ENCODE measurements at regions not wholly inside any gene's neighbourhood (a gene's known extent, or its start where the extent isn't known, plus 50 kb on each side); places are given as distances from the start of the nearest gene placed in this dataset.
"Not testable (repeated sequence)": the region's sequence is repeated elsewhere in the genome, so short reads cannot be mapped to it uniquely, and the experiment has no call there.

DNA sequence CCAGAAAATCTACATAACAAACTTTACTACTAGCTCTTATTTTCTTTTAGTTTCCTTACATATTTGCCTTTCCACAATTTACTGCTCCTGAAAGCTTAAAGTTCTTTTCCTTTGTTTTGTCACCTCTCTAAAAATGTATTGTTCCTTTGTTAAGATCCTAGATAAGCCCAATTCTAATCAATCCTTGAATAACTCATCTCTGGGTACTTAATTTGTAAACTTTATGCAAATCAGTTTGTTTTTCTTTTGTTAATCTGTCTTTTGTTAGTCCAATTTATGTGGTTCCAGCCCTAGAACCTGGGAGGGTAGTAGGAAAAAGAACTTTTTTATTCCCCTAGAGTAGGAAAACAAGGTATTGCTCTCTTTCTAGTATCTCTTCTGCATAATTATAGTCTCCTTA is 444.7 kb downstream of the PCDH10 start:
- no peak for DNase-seq (ENCODE audit: low spot score)

DNA sequence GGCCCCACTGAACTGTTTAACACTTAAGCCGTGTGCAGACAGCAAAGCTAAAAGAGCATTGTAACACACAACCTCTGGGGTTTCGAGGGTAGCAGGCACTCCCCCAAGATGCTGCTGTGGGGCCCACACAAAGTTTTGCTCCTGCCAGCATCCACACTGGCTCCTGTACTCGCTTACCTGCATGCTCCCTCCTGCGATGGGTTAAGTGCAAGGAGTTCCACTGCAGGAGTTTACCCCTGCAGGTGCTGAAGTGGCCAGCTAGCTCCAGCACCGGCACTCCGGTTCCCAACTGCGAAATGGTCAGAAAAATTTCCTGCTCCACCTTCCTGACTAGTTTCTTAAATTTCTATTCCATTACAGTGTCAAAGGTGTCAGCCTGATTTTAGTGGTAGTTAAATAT is 443.5 kb downstream of the PCDH10 start:
- DNase-seq (ENCODE audit: low spot score) = no peak

DNA sequence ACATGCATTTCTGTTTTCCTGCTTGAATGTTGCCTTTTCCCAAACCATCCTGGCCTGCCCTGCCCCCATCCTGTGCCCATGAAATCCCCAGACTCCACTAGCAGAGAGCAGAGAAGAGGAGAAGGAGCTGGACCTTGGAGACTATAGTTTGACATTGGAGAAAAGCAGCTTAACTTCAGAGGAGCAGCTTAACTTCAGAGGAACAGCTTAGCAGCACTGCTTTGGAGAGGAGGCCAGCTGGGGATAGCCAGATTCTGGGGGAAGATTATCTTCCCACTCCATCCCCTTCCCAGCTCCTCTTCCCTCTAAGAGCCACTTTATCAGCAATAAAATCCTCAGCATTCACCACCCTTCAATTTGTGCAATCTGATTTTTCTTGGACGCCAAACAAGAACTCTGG is 443.0 kb downstream of the PCDH10 start:
- no peak for DNase-seq (ENCODE audit: low spot score)

DNA sequence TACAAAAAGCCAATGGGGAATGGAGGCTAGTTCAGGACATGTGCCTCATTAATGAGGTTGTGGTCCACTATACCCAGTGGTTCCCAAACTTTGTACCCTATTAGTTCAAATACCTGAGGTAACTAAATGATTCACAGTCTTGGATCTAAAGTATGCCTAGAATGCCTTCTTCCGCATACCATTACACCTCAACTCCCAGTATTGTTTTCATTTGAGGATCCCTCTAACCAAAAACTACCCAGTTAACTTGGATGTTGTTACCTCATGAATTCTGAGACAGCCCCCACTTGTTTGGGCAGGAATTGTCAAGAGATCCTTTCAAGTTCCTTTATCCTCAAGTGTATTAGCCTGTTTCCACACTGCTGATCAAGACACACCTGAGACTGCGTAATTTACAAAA is 439.2 kb downstream of the PCDH10 start:
- no peak for DNase-seq (ENCODE audit: low spot score)

DNA sequence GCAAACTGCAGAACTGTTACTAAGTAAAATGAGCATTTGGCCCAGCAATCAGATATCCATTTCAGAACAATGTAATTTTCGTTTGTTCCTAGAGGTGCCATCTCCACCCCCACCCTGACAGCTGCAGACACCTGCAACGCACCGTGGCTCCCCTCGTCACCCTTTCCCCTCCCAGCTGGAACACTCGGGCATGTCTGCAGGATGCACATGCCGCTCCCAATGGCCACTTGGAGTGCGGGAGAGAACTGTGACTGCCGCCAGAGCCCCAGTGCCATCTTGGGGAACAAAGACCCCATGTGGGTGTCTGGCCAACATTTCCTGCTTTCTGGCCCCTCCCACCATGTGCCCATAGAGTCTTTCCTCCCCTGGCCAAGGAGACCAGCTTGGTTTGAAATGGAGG is 436.2 kb downstream of the PCDH10 start:
- no peak for DNase-seq (ENCODE audit: low spot score)

DNA sequence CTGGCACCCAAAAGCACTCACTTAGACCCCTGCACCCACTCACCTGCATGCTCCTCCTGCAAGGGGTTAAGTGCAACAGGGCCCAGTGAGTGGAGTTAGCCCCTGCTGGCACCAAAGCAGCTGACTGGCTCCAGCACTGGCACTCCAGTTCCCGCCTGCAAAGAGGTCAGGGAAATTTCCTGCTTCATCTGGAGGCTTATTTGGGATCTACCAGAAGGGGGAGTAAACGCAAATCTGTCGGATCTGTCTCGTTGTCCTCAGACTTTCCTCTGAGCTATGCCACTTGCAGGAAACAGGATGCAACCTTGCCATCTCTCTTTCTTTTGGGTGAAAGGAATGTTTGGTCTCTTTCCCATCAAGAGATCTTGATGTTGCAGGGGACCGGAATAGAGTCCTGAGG is 435.6 kb downstream of the PCDH10 start:
- no peak for DNase-seq (ENCODE audit: low spot score)

DNA sequence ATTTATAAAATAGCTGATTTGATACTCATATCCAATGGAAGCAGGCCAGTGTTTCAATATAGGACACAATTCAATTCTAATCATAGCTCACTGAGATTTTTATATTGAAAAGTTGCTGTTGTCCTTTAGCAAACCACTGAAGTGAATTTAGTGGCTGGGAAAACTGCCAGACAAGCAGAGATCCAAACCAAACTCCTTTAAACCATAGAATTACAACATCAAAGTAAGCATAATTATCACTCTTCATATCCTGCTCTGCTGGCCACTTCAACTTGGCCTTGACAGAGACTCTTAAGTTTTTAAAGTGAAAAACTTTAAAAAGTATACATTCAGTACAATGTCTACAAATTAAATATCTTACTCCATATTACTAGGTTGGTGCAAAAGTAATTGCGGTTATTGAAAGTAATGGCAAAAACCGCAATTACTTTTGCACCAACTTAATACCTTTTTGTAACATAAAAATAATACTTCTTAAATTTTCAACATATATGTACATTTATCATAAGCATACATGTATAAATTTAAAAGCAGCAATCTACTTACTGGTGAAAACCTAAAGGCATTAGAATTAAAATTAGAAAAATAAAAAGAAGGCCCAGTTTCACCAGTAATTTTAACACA is 433.0 kb downstream of the PCDH10 start:
- DNase-seq (ENCODE audit: low spot score) = no peak

DNA sequence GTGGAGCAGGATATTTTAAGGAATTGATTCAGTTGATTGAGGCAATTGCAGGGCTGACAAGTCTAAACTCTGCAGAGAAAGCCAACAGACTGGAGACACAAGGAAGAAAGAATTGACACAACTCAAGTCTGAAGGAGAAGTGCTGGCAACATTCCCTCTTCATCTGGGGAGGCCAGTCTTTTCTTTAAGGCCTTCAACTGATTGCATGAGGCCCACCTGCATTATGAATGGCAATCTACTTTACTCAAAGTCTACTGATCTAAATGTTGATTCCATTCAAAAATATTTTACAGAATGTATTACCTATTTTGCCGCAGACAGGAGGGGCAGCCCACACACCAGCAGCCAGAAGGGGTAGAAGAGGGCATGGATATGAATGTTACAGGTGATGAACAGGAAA is 425.2 kb downstream of the PCDH10 start:
- DNase-seq (ENCODE audit: low spot score) = no peak

DNA sequence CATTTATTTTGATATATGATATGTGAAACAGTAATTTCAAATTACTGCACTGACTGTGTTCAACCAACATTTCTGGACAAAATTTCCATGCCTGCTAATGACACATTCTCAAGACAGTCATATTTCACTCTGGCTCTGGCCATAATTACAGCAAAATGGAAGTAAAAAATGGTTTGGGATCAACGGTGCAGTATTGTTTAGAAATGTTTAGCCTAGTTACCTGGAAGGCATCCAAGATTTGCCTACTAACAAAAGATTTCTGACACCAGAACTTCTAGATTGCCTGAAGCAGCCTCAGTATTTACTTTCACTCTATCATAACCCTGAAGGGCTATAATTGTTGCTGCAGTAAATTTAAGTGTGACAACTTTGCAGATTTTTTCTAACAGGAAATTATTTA is 416.3 kb downstream of the PCDH10 start:
- peak; percentile 14 for DNase-seq (ENCODE audit: low spot score)

DNA sequence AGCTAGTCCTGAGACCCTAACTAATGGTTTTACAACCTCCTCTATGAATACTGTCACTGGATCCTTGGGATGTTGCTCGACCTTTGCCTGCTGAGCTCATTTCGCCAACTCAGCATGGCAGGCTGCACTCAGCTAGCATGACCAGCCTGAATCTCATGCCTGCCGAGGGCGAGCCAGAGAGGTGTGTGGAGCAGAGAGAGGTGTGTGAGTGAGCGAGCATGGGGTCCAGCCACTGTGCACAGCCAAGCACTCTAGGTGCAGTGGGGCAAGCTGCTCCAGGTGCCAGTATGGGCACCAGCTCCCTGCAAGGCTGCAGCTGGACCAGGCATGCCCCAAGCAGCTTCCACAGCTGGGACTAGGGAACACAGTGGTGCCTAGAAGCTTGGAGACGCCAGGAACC is 410.9 kb downstream of the PCDH10 start:
- DNase-seq (ENCODE audit: low spot score) = no peak

DNA sequence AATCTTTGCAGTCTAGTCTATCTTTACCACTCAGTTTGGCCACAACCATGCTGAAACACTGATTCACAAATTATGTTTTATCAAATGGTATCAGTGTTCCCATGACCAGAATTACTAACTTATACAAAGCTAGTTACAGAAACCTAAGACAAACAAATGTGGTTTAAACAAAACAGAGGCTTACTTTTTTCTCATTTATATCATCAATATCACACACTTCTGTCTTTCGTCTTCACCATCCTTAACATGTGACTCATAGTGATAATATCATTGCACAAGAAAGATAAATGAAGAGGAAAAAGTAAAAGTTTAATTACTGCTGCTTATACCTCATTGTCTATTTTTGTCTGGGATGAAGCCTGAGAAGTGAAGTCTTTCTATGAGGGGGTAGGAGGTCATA is 406.6 kb downstream of the PCDH10 start:
- DNase-seq (ENCODE audit: low spot score) = no peak

DNA sequence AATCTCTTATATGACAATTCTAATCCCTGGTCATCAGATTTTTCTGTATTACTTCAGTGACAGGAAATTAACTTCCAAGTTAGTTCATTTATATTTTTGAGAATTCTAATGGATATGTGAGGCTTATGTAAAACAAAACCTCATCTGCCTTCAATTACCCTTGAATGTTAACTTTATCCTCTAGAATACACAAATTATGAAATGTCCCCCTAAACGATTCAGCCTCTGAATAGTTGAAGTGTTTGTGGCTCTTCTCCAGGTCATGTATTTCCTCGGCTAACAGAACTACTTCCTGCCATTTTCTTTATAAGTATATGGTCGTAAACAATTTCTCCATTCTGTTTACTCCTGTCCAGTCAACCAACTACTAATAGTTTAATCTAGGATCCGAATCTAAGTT is 401.3 kb downstream of the PCDH10 start:
- no peak for DNase-seq (ENCODE audit: low spot score)

DNA sequence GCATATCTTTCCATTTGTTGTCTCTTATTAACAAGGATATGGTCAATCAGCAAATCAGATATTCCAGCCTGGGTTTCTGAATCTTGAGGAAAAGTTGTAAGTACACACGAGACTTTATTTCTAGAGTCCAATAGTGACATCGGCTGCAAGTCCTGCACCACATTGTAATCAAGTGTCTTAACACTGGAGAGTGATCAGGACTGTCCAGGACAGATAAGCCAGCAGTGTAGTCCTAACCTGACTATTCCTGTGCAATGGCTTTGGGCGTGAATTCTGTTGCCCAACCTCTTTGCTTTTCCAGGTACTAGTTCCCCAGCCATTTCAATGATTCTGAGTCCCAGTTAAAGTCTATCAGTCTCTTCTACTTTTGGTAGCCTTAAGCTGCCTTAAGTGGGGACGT is 395.0 kb downstream of the PCDH10 start:
- DNase-seq (ENCODE audit: low spot score) = no peak

DNA sequence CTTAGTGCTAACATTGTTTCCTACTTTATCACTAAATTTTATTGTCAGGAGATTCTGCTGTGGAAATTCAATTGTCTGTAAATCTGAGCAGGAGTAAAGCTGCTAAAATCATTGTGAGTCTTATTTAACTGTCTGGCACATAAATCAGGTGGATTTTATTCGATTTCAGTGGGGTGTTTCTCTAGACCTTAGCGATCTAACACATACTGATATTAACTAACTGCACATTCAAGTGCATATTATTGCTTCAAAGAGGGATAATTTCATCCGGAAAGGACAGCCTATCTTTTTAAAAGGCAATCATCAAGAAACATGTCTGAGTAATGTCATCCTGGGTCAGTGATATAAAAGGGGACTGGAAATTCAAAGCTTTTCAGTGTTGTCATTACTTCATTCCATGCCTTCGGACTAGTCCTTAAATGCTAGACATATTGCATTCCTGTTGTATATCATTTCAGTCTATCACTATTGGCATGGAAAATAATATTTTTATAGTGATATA is 388.7 kb downstream of the PCDH10 start:
- no peak for DNase-seq (ENCODE audit: low spot score)

DNA sequence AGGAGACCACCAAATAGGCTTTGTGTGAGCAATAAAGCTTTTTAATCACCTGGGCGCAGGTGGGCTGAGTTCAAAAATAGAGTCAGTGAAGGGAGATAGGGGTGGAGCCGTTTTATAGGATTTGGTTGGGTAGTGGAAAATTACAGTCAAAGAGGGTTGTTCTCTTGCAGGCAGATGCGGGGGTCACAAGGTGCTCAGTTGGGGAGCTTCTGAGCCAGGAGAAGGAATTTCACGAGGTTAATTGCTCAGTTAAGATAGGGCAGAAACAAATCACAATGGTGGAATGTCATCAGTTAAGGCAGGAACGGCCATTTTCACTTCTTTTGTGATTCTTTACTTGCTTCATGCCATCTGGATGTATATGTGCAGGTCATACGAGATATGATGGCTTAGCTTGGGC is 385.1 kb downstream of the PCDH10 start:
- DNase-seq (ENCODE audit: low spot score) = not testable (repeated sequence)

DNA sequence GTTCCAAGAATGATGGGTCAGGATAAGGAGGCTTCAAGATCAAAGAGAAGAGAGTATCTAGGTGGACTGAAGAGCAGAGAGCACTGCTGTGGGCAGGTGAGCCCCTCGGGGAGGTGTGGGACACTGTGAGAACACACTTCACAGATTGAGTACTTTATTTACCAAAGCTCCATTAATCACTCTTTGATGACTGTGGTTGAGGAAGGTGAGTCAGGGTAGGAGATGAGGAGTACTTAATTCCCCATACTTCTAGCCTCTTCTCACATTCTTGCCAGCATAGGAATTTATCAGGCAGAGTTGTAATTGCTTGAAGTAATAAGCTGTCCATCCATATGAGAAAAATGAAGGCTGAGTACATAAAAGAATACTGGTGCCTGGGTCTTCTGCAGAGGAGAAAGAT is 375.3 kb downstream of the PCDH10 start:
- no peak for DNase-seq (ENCODE audit: low spot score)

DNA sequence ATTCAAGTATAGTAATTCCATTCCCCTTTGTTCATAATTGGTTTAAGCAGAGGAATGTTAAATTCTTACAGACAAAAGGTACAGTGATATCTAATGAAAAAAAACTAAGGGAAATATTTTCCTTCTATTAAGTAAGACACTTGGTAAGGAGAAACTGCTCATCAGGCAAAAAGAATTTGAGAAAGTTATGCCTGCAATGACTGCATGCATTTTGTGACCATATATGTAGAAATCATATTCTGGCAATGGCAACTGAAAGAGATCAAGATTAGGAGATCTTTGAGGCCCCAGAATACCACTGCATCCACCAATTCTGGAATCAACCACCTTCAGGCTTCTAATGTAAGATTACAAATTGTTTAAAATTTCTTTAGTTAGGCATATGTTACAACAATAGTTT is 364.8 kb downstream of the PCDH10 start:
- DNase-seq (ENCODE audit: low spot score) = no peak

DNA sequence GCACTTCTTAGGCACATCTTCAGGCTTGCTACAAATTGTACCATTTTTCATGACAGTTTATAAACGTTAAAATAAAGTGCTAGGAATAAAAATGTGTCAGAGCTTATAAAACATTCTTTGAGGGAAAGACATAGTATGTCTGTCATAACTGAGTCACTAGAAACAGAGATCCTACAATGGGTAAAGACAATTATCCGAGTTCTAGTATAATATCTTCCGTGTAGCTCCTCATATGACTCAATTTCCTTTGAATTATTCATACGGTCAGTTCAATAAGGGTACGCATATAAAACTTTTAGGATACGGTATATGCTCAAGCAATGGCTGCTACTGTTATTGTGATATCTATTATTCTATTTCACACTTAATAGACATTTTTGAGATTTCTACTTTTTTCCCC is 349.1 kb downstream of the PCDH10 start:
- DNase-seq (ENCODE audit: low spot score) = no peak

DNA sequence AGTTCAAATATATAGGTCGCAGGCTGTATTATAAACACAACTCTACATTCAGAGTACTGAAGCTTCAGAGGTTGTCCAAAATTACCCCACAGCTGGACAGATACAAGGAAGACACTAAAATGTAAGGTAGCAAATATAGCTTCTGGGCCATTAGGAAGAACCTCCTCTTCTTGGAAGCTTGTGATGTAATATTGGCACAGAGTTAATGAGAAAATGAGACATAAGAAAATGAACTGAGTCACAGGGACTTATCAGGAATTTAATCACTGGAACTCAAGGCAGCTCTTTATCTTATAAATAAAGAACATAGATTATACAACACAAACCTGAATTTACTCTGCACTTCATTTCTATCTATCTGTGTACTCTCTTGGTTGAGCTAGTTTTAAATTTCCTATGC is 344.7 kb downstream of the PCDH10 start:
- DNase-seq (ENCODE audit: low spot score) = no peak

DNA sequence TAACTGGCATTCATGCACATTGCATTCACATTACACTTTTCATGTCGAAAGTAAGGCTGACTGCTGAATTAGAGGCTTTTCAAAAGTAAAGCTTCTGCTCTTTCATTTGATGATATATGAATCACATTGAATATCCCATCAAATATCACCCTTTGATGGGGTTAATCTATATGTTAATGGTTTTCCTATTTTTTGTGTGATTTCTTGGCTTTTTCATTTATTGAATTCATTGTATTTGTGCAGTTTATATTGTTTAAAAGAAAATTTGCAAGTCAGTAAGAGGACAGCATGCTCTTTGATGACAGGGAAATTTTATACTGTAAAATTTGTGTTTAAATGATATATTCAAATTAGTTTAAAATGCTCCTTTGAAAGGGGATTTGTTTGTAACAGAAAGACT is 344.1 kb downstream of the PCDH10 start:
- no peak for DNase-seq (ENCODE audit: low spot score)

DNA sequence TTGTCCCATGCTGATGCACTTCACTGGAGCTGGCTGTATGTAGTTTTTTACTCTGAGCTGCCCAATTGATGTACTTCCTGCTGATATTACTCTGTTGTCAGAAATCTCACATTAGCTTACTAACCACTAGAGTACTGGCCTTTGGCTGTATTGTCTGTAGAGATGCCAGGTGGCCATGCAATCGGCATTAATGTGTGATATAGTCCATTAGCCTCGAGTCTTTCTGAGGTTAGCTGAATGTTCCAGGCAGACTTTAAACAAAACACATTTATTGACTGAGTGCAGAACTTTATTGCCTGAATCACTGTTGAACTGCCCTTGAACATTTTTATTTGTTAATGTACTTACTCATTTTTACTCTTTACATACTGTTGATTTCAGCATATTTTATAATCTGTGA is 335.2 kb downstream of the PCDH10 start:
- no peak for DNase-seq (ENCODE audit: low spot score)

DNA sequence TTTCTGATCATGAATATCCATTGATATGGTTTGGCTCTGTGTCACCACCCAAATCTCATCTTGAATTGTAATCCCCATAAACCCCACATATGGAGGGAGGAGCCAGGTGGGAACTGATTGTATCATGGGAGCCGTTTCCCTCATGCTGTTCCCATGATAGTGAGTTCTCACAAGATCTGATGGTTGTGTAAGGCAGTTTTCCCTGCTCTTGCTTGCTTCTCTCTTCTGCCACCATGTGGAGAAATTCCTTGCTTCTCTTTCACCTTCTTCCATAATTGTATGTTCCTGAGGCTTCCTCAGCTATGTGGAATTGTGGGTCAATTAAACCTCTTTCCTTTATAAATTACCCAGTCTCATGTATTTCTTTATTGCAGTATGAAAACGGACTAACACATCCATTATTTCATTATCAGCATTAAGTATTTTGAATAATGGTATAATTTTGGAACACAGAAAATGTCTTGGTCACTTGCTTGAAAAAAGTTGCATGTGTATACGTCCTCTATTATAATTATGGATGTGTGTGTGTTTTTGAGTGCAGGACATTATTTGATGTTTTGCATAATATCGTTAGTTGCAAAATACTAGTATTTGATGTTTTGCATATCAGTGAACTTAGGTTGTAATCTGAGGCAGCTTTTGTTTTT is 334.6 kb downstream of the PCDH10 start:
- no peak for DNase-seq (ENCODE audit: low spot score)

DNA sequence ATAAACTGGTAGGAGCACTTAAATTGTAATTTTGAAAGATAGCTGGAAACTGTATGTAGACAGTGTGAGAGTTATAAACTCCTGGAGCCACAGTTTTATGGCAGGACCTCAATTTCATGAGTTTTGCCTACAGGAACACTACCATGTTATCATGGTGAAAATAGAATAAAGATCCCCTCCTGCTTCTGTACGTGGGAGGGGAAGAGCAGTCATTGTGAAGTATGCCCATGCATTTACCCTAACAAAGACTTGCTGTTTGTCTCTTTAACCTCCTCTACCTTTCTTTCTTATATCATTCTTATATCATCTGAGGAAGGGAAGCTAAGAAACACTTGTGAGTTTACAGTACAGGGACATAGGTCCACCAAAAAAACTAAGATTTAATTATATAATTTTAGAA is 327.0 kb downstream of the PCDH10 start:
- no peak for DNase-seq (ENCODE audit: low spot score)

DNA sequence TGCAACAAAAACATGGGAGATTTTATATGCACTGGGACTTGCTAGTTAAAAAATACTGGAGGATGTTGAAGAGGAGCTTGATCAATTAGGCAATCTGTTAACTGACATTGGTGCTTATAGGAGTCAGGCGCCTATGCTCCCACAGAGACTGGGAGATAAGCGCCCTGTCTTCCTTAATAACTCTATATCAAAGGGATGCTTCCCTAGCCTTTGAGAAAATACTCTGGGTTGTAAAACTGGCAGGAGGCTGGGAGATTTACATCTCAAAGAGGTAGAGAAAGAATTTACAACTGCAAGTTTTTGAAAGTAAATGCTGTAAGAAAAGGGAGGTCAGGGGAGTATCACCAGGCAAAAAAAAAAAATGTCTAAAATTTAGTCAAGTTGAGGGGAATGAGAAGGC is 325.4 kb downstream of the PCDH10 start:
- no peak for DNase-seq (ENCODE audit: low spot score)

Data from COLO829 (cell line).